ENCODE measurements at regions not wholly inside any gene's neighbourhood (a gene's known extent, or its start where the extent isn't known, plus 50 kb on each side); places are given as distances from the start of the nearest gene placed in this dataset.

GRCh38 chr12:124403273-124403672, 108.4 kb downstream of the RFLNA start:
- Histone ChIP-seq H3K4me2 (ENCODE audit: low read length) (no peak overlapping the region), H3K9ac (ENCODE audit: low read length) (no peak overlapping the region), H3K9me3 (ENCODE audit: low read length) (no peaks in the 10 kb centered on the region), H3K27me3 (ENCODE audit: insufficient read depth, low read length) (no peaks in the 10 kb centered on the region), H3K9me2 (ENCODE audit: low read depth, low read length) (no peaks in the 10 kb centered on the region), H2AFZ (ENCODE audit: low read length) (no peak overlapping the region), H4K20me1 (ENCODE audit: insufficient read depth, low read length) (no peaks in the 10 kb centered on the region), H3K27ac (ENCODE audit: low read depth, low read length, poor library complexity, severe bottlenecking) (no peak overlapping the region), H3F3A (ENCODE audit: insufficient read depth, low read length) (no peaks in the 10 kb centered on the region), H3K4me3 (ENCODE audit: low read depth, low read length, poor library complexity, severe bottlenecking) (no peak overlapping the region), H3K36me3 (ENCODE audit: insufficient read depth, low read length) (no peaks in the 10 kb centered on the region), H3K4me1 (ENCODE audit: insufficient read depth, low read length, severe bottlenecking) (peaks cover 22% of the 10 kb centered on the region), H3K79me2 (ENCODE audit: insufficient read depth, low read length) (no peaks in the 10 kb centered on the region)
- no peak for TF ChIP-seq EZH2 (IDR thresholded peaks at IDR 0.05; ENCODE audit: borderline replicate concordance, low read length)
- TF ChIP-seq CTCF (IDR thresholded peaks at IDR 0.05; ENCODE audit: low read length) = no peak

GRCh38 chr12:124402248-124403066, 107.6 kb downstream of the RFLNA start:
- no peak for TF ChIP-seq CTCF (IDR thresholded peaks at IDR 0.05; ENCODE audit: low read length)
- no peak for TF ChIP-seq EZH2 (IDR thresholded peaks at IDR 0.05; ENCODE audit: borderline replicate concordance, low read length)
- no peak overlapping the region for H3K27ac ChIP-seq (ENCODE audit: low read depth, low read length, poor library complexity, severe bottlenecking)
- H3K36me3 ChIP-seq (ENCODE audit: insufficient read depth, low read length) = no peaks in the 10 kb centered on the region

DNA sequence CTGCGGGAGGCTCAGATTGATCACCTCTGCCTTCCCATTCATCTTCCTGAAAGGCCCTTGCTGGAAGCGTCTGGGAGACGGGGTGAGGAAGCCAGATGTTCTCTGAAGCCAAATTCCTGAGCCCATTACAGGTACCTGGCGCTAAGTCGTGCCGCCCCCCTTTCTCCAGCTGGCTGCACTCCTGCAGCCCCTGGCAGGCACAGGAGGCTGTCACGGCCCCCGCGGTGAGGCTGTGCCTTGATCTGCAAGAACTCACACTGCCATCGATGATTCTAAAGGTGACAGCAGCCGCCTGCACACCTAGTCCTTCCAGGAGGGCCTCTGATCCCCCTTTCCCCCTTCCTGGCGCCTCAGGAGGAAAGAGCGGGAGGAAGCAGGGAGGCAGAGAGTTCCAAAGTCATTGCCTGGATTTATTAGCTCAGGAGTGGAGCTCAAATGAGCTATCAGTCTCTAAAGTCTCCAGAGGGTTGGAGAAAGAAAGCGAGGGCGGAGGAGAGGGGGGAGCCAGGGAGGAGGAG, 106.9 kb downstream of the RFLNA start:
- Histone ChIP-seq H4K20me1 (ENCODE audit: insufficient read depth, low read length) (no peaks in the 10 kb centered on the region), H3K36me3 (ENCODE audit: insufficient read depth, low read length) (no peaks in the 10 kb centered on the region), H3K4me3 (ENCODE audit: low read depth, low read length, poor library complexity, severe bottlenecking) (no peak overlapping the region), H3K27me3 (ENCODE audit: insufficient read depth, low read length) (no peaks in the 10 kb centered on the region), H3K79me2 (ENCODE audit: insufficient read depth, low read length) (no peaks in the 10 kb centered on the region), H3K9me3 (ENCODE audit: low read length) (no peaks in the 10 kb centered on the region), H3F3A (ENCODE audit: insufficient read depth, low read length) (no peaks in the 10 kb centered on the region), H3K4me2 (ENCODE audit: low read length) (no peak overlapping the region), H3K9me2 (ENCODE audit: low read depth, low read length) (no peaks in the 10 kb centered on the region), H3K4me1 (ENCODE audit: insufficient read depth, low read length, severe bottlenecking) (peaks cover 33% of the 10 kb centered on the region), H3K27ac (ENCODE audit: low read depth, low read length, poor library complexity, severe bottlenecking) (no peak overlapping the region), H2AFZ (ENCODE audit: low read length) (no peak overlapping the region), H3K9ac (ENCODE audit: low read length) (no peak overlapping the region)
- TF ChIP-seq CTCF (IDR thresholded peaks at IDR 0.05; ENCODE audit: low read length) (no peak), EZH2 (IDR thresholded peaks at IDR 0.05; ENCODE audit: borderline replicate concordance, low read length) (no peak)

More at GRCh38 chr12:124402248-124403066, 107.6 kb downstream of the RFLNA start:
- H3K9me2 ChIP-seq (ENCODE audit: low read depth, low read length) = no peaks in the 10 kb centered on the region
- no peaks in the 10 kb centered on the region for H4K20me1 ChIP-seq (ENCODE audit: insufficient read depth, low read length)
- no peaks in the 10 kb centered on the region for H3K27me3 ChIP-seq (ENCODE audit: insufficient read depth, low read length)
- H3K4me1 ChIP-seq (ENCODE audit: insufficient read depth, low read length, severe bottlenecking) = peaks cover 31% of the 10 kb centered on the region
- no peak overlapping the region for H2AFZ ChIP-seq (ENCODE audit: low read length)
- no peak overlapping the region for H3K4me3 ChIP-seq (ENCODE audit: low read depth, low read length, poor library complexity, severe bottlenecking)
- no peak overlapping the region for H3K9ac ChIP-seq (ENCODE audit: low read length)
- no peak overlapping the region for H3K4me2 ChIP-seq (ENCODE audit: low read length)
- H3K9me3 ChIP-seq (ENCODE audit: low read length) = no peaks in the 10 kb centered on the region
- no peaks in the 10 kb centered on the region for H3F3A ChIP-seq (ENCODE audit: insufficient read depth, low read length)
- H3K79me2 ChIP-seq (ENCODE audit: insufficient read depth, low read length) = no peaks in the 10 kb centered on the region
